Ramos (cell line): ENCODE measurements at regions not wholly inside any gene's neighbourhood (a gene's known extent, or its start where the extent isn't known, plus 50 kb on each side); places are given as distances from the start of the nearest gene placed in this dataset.
"Not testable (repeated sequence)": the region's sequence is repeated elsewhere in the genome, so short reads cannot be mapped to it uniquely, and the experiment has no call there.

Experiments used
- in situ Hi-C: fragments of 300-500 bp; cut with MboI; formaldehyde crosslinking; loops from one replicate; pipeline ENCODE4 v1.14.3; 2022; ENCODE audit warnings: low sequenced_read_pairs; ENCODE audit not compliant: unreplicated experiment

GRCh38 chr3:18712713-18713576, 287.8 kb upstream of the SATB1 start:
- in situ Hi-C loops: no loop called here

DNA sequence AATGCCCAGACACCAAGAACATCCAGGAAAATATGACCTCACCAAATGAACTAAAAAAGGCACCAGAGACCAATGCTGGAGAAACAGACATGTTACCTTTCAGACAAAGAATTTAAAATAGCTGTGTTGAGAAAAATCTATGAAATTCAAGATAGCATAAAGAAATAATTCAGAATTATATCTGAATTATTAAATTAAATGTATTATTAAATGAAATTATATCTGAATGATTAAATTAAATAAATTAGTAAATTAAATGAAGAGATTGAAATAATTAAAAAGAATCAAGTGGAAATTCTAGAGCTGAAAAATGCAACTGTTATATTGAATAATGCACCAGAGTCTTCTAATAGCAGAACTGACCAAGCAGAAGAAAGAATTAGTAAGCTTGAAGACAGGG, 279.2 kb upstream of the SATB1 start:
- in situ Hi-C loops: no loop called here

- in situ Hi-C loops: no loop called here
These were observed 278.7 kb upstream of the SATB1 start for GRCh38 chr3:18703798-18704197.

DNA sequence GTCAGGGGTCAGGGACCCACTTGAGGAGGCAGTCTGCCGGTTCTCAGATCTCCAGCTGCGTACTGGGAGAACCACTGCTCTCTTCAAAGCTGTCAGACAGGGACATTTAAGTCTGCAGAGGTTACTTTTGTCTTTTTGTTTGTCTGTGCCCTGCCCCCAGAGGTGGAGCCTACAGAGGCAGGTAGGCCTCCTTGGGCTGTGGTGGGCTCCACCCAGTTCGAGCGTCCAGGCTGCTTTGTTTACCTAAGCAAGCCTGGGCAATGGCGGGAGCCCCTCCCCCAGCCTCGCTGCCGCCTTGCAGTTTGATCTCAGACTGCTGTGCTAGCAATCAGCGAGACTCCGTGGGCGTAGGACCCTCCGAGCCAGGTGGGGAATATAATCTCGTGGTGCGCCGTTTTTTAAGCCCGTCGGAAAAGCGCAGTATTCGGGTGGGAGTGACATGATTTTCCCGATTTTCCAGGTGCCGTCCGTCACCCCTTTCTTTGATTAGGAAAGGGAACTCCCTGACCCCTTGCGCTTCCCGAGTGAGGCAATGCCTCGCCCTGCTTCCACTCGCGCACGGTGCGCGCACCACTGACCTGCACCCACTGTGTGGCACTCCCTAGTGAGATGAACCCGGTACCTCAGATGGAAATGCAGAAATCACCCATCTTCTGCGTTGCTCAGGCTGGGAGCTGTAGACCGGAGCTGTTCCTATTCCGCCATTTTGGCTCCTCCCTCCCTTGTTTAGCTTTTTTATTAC, 268.6 kb upstream of the SATB1 start:
- in situ Hi-C loops: not testable (repeated sequence)

DNA sequence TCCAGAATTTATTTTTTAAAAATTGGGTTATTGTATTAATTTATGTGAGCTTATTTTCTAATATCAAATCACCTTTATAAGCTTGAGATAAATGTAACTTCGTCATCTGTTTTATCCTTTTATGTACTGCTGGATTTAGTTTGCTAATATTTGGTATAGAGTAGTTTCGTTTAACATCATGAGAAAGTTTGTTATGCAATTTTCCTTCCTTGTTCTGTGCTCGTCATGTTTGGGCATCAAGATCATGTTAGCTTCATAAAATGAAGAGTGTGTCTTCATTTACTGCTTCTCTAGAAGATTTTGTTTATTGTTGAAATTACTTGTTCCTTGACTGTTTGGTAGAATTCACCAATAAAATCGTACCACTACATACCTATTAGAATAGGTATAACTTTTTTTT, 262.1 kb upstream of the SATB1 start:
- in situ Hi-C loops: no loop called here

- in situ Hi-C loops: no loop called here
These were observed 258.8 kb upstream of the SATB1 start for GRCh38 chr3:18683900-18684299.

DNA sequence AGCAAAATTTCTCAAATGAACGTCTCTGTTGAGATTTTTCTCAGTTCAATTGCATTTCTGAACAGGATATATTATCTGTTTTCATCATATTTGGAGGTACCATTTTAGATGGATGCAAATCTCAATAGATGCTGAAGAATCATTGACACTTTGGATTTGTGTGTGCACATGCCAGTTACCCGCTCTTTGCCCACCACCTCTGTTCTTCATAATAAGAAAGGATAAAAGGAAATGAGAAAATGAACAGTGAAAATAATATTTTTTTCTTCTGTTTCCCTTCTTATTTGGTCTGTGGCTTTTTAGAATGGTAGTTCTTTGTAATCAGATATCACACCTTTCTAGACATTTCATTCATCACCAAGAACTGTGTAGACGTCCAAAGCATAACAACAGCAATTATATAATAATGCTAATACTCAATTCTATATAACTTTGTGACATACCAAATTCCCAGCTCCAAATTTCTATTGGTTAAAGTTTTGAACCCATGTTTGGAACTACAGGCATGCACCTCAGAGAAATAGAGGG, 256.7 kb upstream of the SATB1 start:
- in situ Hi-C loops: no loop called here

DNA sequence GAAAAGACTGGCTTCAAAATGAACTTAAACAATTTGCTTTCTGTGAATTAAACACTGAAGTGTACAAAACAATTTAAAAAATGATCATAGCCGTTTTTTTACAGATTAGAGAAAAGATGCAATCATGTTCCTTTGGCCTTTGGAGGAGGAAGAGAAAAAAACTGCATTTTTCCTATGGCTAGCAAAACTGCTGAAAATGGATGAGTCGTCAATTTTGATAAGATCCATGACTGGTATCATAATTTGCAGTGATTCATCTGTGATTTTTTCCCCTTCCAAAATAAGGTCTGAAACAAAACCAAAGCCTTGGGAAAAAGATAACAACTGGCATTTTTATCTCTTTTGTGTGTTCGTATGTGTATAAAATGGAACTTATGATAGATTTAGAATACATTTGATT, 255.6 kb upstream of the SATB1 start:
- in situ Hi-C loops: no loop called here

GRCh38 chr3:18679238-18679637, 254.1 kb upstream of the SATB1 start:
- in situ Hi-C loops: no loop called here

DNA sequence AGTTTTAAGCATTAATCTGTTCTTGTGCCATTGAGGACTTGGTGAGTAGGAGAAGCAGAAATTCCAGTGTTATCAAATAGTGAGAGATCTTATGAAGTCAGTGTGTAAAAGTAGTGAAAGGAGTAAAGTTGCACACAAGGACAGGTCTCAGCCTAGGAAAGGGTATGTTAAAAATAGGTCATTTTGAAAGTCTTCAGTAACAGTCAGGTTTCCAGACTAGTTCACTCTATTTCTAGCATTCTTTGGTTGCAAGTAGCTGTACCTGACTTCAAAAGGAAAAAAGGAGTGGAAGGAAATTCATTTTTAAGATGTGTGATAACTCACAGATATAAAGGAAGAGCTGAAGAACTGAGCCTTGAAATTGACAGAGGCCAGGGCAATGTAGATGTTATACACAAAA, 250.1 kb upstream of the SATB1 start:
- in situ Hi-C loops: no loop called here

- in situ Hi-C loops: no loop called here
These were observed 247.4 kb upstream of the SATB1 start for GRCh38 chr3:18672561-18672960.

DNA sequence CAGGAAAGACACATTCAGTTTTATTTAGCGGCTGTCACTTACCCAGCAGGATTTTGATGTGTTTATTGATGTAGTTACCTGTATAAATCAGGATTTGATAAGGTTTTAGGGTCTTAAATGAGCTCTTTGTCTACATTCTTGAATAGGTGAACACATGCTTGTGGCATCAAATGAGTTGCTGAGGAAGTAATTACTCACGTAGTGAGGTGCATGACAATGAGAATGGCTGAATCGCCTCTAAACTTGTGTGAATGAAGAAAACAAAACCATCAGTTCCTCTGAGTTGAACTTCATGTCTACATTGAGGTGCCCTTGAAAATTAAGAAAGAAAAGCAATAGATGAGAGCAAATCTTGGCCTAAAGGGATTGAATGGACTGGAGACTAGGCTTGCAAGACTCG, 245.6 kb upstream of the SATB1 start:
- in situ Hi-C loops: no loop called here

DNA sequence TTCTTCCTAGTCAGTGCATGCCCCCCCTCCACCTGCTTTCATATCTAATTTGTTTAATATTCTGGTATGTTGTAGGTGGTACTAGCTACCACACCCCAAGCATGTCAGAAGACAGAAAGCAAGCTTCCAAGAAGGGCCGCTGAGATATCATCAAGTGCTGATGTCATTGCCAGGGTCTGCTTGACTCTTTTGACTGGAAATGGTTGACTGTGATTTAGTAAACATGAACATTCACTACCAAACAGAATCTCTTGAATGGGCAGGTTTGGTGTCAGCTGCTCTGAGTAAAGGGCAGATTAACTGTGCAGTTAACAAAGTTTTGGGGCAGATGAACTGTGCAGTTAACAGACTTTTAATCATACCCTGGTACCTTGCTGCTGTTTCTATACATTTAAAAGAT, 244.2 kb upstream of the SATB1 start:
- in situ Hi-C loops: no loop called here

GRCh38 chr3:18667552-18667951, 242.4 kb upstream of the SATB1 start:
- in situ Hi-C loops: no loop called here

- in situ Hi-C loops: no loop called here
These were observed 241.5 kb upstream of the SATB1 start for GRCh38 chr3:18666655-18667054.

DNA sequence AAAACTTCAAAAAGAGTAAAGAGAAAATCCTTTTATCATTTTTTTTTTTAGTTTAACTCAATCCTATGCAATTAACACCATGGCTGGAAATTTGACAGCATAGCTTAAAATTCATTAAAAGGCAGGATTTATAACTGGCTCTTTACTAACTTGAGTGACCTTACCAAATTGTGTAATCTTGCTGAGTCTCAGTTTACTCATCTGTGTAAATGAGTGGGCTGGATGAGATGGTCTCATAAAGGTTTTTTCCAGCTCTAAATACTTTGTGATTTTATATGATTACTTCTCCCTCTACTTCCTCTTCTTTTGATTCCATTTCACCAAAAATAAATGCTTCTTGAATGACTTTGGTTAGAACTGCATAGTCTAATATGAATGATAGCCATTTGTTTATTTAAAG, 234.9 kb upstream of the SATB1 start:
- in situ Hi-C loops: no loop called here

GRCh38 chr3:18657858-18658820, 233.0 kb upstream of the SATB1 start:
- in situ Hi-C loops: no loop called here

DNA sequence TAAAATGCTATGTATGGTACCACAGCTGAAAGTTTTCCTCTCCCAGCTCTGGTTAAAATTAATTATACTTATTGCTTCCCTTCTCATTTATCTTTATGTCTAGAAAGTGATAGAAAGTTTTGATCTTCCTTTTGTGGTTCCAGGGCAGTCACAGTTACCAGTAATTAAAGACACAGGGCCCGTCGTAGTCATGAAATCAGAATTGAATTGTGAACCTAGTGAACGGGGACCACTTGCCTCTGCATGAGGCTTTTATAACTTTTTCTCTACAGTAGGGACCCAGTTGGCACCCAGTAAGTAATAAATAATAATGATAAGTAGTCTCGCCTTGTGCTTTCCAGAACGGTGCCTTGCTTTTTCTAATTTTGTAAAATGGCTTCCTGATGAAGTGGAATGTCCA, 231.7 kb upstream of the SATB1 start:
- in situ Hi-C loops: no loop called here

DNA sequence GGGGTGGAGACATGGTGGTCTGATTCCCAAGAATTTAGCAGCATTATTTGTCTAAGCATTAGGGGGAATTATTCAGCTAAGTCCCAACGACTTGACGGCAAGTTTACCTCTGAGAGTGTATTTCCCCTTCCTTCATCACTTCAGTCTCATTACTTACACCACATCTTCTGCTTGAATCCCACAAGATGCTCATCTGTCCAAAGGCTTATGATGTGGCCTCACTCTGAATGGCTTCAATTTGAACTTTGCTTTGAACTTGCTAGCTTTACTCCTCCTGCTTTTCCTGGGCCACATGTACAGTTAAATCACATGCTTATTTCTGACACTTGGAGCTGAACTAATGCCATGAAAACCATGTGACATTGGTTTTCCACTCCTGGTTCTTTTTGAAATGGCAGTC, 231.3 kb upstream of the SATB1 start:
- in situ Hi-C loops: no loop called here

DNA sequence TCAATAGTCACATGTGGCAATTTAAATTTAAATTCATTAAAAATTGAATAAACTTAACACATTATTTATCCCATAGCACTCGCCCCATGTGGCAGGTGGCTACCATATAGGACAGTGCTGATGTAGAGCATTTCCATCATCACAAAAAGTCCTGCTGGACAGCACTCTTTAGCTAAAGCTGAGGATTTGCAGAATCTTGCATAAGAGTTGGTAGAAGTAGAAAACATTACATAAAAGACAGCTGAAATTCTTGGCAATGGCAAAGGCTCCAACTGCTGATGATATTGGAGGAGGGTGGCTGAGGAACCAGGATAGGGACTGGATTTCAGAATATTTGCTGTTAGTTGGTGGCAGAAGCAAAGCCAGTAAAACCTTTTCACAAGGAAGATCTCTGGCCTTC, 230.7 kb upstream of the SATB1 start:
- in situ Hi-C loops: no loop called here
